A549 (cell line): ENCODE measurements at regions not wholly inside any gene's neighbourhood (a gene's known extent, or its start where the extent isn't known, plus 50 kb on each side); places are given as distances from the start of the nearest gene placed in this dataset.

Experiments
- CTCF ChIP-seq: fragments of >200 bp; sonication (Bioruptor Twin); formaldehyde crosslinking; IDR thresholded peaks from 3 replicates; pipeline ENCODE4 v1.5.1; 2016
- PBX3 ChIP-seq: IDR thresholded peaks from 2 replicates; pipeline ENCODE4 v1.6.1; 2012
- REST ChIP-seq: fragments of 200-600 bp; sonication (generic); IDR thresholded peaks from 2 replicates; pipeline ENCODE4 v1.6.1; 2016; ENCODE audit warnings: antibody characterized with exemption, mild to moderate bottlenecking, moderate library complexity

- no peak for TF ChIP-seq CTCF
- no peak for TF ChIP-seq REST
- TF ChIP-seq PBX3, result no peak
These were observed 518.0 kb downstream of the ADCYAP1 start for GRCh38 chr18:1422634-1423033.
